Kasumi-1 (cell line): ENCODE measurements at regions not wholly inside any gene's neighbourhood (a gene's known extent, or its start where the extent isn't known, plus 50 kb on each side); places are given as distances from the start of the nearest gene placed in this dataset.
"Not testable (repeated sequence)": the region's sequence is repeated elsewhere in the genome, so short reads cannot be mapped to it uniquely, and the experiment has no call there.

Experiments used
- DNase-seq, 2 experiments: peaks; one replicate each; lab custom pipeline; 2025; lab: John Stamatoyannopoulos, UW

DNA sequence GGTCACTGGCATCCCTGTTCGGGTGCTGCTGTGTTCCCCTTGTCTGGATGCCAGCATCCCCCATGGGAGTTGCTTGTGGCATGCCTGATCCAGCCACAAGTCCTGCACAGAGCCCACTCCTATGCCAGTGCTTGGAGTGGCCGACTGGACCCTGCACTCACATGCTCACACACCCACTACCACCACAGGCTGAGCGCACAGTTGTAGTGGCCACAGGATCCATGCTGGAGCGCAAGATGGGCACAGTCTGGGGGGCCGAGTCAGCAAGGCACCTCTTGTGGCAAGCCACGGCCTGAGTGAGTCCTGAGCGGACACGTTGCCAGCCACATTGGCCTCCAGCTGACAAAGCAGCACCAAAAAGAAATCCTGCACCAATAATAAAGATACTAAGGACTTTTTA lies 661.6 kb upstream of the TMPRSS15 start:
- DNase-seq, result no peak

DNA sequence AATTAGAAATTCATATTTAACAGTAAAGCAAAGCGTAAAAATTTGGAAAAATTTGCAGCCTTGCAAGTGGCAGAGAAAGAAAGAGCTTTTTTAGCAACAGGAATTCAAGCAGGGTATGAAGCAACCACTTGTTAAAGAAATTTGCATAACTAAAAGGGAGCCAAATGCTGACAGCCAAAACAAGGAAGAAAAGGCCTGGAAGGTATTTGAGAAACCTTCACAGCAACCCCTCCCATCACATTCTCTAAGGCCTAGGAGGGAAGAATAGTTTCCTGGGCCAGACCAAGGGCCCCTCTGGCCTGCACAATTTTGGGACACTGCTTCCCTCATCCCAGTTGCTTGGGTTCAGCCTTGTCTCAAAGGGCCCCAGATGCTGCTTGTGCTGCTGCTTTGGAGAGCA lies 672.4 kb upstream of the TMPRSS15 start:
- DNase-seq, result no peak

DNA sequence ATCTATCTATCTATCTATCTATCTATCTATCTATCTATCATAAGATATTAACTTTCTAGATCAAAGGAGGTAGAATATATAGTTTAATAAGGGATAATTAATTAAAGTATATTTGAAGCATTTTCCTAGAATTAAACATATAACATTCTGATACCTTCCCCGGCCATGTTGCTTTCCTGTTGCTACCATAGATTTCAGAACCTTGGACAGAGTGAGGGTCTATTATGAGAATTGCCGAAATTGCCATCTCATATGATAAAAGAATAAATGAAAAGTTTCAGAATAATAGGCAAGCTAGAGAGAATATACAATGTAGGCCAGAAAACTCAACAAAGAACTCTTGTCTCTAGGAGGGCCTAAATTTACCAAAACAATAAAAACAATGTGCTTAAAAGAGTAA lies 706.1 kb upstream of the TMPRSS15 start:
- peak in 1 of 2 experiments; percentile 2 for DNase-seq

DNA sequence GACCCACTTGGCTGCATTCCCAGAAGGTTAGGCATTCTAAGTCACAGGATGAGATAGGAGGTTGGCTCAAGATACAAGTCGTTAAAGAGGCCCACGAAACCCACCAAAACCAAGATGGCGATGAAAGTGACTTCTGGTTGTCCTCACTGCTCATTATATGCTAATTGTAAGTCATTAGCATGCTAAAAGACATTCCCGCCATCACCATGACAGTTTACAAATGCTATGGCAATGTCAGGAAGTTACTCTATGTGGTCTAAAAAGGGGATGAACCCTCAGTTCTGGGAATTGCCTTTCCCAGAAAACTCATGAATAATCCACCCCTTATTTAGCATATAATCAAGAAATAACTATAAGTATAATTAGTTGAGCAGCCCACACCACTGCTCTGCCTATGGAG lies 715.7 kb upstream of the TMPRSS15 start:
- not testable (repeated sequence) for DNase-seq

DNA sequence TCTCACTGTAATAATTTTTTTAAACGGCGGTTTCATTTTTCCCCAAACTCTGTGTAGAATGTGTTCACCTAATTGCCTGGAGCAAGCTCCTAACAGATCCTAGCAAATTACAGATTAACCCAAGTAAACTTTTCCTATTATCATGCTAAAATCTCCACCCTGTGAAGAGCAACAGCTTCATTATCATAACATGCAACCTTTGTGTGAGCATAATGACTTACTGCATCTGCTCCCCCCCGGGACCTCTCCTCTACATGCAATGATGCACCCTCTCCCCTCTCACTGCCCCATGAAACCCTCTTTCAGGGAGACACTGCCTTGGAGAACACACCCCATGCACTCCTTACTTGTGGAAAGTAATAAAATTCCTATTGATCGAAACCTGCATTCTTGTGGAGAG lies 717.0 kb upstream of the TMPRSS15 start:
- DNase-seq, result no peak

DNA sequence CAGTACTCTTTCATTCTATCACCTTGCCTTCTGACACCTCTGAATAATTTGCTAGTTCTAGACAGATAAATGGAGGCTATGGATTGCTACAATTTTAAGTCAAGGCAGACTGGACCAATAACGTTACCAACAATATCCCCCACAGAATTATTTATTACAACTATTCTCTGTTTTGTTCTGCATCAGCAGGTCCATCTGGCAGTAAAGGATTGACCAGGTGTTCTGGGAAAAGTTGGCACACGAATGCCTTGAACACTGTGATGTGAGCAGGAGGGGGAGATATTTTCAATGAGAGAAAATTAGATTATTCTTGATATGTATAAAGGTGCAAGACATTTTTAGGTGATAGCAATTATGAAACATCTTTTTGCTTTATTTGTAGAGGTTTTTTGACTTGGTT lies 718.8 kb upstream of the TMPRSS15 start:
- no peak for DNase-seq

DNA sequence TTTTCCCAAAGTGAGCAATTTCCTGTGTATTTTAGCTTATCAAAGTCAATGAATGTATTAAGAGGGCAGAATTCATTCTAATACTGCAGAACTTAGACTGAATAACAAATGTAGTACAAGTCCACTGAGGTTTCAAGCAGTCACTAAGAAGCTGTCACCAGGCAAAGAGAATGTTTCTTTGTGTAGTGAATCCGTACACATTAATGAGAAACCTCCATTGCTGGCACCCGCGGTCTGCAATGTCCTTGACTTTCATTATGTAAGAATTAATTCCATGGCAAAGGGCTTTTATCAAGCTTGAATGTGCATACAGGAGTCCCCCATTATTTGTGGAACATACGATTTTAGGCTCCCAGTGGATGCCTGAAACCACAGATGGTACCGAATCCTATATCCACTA lies 719.5 kb upstream of the TMPRSS15 start:
- no peak for DNase-seq

DNA sequence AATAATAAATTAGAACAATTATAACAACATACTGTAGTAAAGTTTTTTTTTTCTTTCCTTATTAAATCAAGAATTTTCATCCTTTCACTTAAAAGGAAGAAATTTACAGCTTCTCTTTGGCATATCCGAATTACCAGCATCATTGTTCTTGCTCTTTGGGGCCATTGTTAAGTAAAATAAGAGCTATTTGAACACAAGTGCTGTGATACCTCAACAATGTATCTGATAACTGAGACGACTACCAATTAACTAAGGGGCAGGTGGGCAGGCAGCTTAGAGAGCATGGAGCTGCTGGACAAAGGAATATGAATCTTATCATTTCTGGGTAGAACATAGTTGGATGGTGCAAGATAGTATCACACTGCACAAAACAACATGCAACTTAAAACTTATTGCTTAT lies 719.9 kb upstream of the TMPRSS15 start:
- no peak for DNase-seq

DNA sequence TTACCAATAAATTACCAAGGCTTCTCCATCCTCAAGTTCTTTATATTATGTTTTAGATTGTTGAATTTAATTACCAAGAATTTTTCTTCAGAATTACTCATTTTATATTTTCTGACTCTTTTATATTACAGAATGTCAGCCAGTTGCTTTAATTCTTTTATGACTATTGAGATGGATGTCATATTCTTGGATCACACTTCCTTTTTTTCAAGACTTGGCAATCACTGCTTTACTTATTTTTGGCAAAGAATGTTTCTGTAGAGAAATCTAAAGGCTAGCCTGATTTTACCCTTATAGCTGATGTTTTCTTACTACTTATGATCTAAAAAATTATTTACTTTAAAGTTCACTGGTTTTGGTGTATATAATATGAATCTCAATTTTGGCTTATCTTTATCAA lies 721.1 kb upstream of the TMPRSS15 start:
- no peak for DNase-seq

DNA sequence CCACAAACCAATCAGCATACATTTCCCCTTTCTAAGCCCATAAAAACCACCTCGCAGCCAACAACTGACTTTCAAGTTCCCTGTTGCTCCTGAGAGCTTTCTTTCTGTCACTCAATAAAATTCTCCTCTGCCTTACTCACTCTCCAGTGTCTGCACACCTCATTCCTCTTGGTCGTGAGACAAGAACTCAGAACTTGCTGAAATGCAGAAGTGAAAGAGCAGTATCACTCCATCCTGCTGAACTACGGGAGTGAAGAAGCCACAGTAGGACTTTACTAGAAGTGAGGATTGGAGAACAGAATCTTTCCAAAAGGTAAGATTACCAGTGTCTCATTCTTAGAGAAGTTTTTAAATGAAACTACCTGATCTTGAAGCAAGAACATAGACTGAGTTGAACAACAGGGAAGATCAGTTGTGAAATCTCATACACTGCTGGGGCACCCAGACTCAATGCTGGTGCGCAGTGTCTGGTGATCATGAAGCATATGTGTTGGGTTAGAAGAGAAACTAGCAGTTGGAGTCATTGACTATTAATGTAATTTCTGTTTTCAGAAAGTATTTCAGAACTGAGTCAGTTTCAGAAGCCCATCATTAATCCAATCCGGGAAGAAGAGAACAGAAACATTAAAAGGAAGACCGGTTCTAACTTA lies 726.9 kb upstream of the TMPRSS15 start:
- no peak for DNase-seq

DNA sequence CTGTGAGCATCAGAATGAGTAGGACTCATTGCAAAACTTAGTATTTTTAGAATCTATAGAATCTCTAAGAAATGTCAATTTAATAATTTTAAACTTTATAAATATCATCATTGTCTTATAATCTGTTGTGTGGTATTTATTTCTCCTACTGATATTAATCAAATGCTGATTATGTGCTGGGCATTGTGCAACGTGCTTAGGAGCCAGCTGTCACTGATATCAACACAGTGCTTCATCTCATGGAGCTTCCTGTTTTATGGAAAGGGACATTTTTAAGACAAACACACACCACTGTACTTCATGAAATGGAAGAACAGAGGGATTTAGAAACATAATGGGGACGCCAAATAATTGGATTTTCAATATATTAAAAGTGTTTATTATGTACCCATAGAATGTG lies 737.9 kb upstream of the TMPRSS15 start:
- DNase-seq, result no peak

DNA sequence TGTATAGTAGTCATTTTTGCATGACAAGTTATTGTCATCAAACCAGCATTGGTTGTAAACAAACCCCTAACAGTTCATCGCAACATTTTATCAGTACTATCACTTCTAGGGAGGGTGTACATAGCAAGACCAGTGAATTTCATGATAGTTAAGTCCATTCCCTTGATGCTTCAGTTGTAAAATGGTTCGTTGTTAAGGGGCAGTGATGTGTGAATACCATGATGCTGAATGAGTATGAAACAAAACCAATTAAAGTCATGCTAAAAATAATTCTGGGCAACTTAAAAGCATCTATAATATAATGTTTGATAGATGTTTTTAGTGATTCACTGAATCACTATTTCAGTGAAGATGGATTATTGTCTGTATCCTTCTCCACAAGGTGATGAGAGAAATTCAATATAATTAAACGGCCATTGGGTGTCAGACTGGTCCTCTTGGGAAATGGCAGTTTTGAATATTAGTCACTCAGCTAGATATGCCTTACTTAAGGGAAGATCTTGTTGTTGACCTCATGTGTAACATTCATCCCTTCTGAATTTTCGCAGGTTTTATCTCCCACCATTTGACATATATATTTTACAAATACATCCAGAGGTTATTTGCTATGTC lies 742.2 kb upstream of the TMPRSS15 start:
- DNase-seq, result no peak

DNA sequence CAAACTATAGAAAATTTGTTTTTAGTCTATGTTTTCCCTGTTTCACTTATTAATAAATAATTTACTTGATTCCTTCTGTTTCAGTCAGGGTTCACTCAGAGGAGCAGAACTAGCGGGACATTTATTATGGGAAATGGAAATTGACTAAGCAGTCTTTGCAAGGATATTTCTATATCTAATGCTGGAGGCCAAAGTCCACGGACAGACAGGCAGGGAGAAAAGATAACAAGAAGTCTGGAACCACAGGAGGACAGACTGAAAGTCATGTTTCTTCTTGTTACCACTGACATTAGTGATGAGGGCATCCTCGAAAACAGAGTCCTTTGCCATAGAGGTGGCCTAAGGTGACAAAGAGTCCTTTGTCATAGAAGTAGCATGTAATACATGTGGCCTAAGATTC lies 744.5 kb upstream of the TMPRSS15 start:
- DNase-seq, result no peak

DNA sequence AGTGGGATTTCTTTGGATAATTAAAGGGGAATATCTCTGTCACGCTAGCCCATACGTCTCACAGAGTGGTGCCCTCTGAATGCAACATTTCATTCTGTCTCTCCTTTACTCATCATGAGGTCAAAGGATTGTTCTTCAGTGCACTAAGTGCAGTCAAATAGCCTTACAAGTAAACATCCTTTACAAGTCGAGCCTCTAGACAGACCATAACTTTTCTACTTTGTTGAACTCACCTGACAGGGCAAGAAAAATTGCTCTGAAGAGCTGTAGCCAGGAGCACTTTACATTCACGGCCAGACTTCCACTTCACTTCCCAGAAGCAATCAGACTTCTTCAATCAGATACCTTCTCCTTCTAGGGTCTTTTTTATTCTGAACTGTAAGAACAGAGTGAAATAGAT lies 768.0 kb upstream of the TMPRSS15 start:
- DNase-seq, result no peak

DNA sequence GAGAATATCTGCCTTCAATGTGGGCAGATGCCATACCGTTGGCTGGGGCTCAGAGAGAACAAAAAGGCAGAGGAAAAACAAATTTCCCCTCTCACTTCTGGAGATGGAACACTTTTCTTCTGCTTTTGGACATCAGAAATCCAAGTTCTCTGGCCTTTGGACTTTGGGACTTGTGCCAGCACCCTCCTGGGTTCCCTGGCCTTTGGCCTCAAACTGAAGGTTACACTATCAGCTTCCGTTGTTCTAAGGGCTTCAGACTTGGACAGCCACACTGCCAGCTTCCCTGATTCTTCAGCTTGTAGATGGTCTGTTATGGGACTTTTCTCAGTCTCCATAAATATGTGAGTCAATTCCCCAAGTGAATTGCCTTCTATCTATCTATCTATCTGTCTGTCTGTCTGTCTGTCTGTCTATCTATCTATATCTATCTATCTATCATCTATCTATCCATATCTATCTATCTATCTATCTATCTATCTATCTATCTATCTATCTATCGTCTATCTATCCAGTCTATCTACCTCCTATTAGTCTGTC lies 778.1 kb upstream of the TMPRSS15 start:
- DNase-seq, result no peak

DNA sequence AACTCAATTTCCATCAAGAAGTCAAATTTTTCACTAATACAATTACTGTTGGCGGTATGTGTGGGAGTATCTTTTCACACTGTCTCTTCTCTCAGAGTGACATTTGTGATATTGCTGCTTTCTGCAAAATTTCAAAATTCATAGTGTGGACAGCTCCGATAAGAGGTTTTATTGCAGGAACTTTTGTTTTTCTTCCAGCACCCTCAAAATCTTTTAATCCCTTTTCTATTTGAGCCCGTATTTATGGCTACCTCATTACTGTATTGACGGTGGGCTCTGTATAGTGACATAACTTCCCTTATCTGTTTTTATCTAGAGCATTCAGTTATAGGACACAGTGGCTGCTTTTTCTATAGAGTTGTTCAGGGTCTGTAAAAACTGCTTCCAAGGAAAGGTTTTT lies 794.4 kb upstream of the TMPRSS15 start:
- no peak for DNase-seq

DNA sequence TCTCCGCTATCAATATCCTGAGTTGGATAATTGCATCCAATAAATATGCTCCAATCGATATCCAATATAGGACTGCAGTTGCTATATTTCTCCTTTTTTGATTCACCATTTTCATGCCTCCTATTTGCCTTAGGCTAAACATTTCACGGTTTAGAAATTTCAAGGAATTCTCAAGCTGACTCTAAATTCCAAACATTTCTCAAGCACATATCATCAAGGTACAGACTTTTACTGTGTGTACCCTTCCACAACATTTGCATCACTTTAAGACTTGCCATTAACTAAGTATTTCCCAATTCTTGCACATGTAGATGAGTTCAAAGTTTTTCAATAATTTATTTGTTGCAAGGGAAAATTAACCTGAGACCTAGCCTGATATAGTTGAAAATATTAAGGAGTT lies 795.2 kb upstream of the TMPRSS15 start:
- DNase-seq, result no peak

DNA sequence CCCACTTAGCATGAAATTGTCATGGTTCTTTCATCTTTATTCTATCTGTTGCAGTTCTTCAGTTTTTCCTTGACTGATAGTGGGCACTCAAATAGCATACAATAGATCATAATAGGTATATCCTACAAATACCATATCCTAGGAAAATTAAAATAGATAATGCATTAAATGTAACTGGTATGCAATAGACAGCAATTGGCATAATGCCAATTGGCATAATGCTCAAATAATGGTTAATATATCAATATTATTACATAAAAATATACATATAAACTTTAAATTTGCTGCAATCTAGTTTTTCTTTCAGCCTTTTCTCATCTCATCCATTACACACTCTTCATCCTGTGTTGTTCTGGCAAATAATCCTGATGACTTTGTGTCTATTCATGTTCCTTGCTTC lies 814.6 kb upstream of the TMPRSS15 start:
- DNase-seq, result no peak

DNA sequence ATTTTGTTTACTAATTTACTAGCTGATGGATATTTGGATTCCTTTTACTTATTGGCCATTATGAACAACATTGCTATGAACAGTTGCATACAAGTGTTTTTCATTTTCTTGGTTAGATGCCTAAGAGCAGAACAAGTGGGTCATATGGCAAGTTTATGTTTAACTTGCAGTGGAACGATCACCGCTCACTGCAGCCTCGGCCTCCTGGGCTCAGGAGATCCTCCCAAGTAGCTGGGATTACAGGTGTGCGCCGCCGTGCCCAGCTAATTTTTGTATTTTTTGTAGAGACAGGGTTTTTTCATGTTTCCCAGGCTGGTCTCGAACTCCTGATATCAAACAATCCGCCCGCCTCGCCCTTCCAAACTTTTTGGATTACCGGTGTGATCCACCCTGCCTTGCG lies 820.5 kb upstream of the TMPRSS15 start:
- DNase-seq, result no peak

DNA sequence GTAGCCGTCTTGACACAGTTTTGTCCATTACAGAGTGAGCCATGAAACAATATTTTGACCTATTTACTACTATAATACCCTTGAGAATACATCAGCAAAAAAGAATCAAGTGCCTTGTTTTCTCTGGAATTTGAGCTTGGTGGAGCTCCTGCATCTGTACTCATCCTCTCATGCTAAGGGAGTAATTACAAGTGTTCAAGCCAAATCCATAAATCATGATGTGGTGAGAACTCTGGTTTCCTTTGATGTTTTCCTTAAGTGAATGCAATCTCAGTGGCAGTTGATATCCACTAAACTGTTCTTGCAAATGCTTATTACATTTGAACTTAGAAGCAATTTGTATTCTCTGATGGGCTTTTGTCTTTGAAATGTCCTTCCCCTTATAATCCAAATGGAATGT lies 824.6 kb upstream of the TMPRSS15 start:
- no peak for DNase-seq

DNA sequence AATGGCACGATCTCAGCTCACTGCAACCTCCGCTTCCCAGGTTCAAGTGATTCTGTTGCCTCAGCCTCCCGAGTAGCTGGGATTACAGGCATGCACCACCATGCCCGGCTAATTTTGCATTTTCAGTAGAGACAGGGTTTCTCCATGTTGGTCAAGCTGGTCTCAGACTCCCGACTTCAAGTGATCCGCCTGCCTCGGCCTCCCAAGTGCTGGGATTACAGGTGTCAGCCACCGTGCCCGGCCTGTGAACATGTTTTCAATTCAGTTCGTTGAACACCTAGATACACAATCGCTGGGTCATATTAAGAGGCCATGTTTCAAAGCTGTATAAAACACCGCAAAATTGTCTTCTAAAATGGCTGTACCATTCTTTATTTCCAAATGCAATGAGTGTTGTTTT lies 830.3 kb upstream of the TMPRSS15 start:
- not testable (repeated sequence) for DNase-seq

DNA sequence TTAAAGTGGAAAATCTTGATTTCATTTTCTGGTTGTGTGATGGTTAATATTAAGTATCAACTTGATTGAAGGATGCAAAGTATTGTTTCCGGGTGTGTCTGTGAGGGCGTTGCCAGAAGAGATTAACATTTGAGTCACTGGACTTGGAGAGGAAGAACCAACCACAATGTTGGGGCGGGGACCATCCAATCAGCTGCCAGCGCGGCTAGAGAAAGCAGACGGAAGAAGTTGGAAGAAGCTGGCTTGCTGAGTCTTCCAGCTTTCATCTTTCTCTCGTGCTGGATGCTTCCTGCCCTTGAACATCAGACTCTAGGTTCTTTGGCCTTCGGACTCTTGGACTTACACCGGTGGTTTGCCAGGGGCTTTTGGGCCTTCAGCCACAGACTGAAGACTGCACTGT lies 832.6 kb upstream of the TMPRSS15 start:
- DNase-seq, result no peak

DNA sequence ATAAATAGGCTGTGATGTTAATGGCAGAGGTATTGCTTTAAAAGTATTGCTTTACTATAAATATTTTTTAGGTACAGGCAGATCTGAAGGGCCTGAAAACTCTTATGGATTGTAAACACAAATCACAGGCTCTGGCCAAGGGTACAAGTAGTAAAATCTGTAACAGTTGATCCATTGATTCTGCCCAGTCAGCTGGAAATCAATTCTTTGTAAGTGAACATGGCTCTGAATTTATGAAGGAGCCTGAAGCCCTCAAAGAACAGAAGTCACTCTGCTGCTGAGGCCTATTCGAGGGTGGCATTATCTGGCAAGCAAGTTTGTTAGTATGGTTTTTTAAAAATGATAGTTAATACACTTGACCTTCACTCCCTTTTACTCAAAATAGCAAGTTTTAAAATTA lies 834.0 kb upstream of the TMPRSS15 start:
- no peak for DNase-seq

DNA sequence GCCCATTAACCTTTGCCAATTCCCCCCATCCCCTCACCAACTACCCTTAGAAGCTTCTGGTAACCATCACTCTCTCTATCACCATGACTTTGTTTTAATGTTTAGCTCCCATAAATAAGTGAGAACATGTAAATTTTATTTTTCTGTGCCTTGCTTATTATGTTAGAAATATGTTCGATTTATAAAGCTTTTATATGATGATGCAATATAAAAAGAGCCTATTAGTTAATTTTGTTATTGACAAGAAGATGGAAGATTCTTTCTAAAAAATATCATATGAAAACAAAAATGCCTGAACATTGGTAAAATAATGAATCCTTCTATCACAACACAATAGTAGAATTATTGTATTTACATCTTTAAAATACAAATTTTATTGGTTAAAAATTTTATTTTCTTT lies 836.1 kb upstream of the TMPRSS15 start:
- DNase-seq, result no peak
